ENCODE measurements at regions not wholly inside any gene's neighbourhood (a gene's known extent, or its start where the extent isn't known, plus 50 kb on each side); places are given as distances from the start of the nearest gene placed in this dataset.
"Not testable (repeated sequence)": the region's sequence is repeated elsewhere in the genome, so short reads cannot be mapped to it uniquely, and the experiment has no call there.

DNA sequence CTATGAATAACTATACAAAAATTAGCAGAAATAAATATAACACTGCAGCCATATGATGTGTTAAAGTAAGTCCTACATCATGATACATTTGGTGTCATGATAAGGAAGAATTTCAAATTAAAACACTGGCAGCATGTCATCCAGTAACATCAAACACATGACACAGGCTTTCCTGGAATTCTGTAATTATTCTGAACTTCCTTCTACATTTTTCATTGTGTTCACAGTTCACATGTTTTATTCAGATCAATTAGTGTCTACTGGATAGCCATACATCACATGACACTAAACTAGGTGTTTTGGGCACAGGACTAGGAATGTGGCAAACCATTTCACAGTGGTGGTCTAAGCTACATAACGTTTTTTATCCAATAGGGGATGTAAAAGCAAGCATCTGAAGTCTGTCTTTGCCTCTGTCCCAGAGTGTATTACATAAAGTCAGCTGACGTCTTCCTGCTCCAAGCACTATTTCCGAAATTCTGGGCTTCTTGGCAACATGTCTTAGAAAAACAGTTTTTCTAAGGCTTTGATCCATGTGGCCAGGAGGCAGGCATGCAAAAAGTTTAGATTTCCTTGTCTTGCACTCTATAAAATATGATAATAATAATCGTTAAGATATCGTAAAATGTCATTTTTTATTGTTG, 707.9 kb downstream of the CENPC start:
- no peak for DNase-seq (ENCODE audit: low spot score)

DNA sequence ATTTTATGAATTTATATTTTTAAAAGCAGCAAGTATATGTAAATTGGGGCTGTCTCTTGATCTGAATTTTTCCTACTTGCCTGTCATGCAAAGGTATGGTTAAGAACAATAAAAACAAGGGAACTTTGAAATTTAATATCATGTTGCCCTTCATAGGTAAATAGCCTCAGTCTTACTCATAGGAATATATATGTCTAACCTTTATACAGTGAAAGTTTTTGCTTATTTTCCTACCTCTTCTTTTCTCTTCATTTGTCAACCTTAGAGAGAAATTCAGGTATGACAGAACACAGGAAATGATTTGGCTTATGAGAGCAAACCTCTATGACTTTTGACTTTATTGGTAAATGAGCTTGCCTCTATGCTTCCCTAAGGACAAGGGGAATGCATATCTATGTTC, 716.0 kb downstream of the CENPC start:
- DNase-seq (ENCODE audit: low spot score) = no peak

DNA sequence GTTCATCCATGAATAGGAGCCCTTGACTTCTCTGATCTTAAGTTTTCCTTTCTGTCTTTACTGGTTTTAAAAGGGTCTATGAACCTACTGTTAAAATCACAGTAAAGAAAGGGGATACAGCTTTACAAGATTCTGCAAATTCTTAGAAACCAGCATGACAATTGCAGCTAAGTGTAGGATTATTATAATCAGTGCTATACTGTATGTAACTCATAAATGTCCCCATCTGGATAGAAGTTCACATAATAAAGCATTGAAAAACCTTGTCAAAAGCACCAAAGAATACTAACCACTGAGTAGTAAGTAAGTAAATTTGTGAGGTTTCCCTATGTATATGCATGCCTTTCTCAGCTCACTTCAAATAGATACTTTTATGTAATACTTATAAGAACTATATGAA, 724.6 kb downstream of the CENPC start:
- no peak for DNase-seq (ENCODE audit: low spot score)

DNA sequence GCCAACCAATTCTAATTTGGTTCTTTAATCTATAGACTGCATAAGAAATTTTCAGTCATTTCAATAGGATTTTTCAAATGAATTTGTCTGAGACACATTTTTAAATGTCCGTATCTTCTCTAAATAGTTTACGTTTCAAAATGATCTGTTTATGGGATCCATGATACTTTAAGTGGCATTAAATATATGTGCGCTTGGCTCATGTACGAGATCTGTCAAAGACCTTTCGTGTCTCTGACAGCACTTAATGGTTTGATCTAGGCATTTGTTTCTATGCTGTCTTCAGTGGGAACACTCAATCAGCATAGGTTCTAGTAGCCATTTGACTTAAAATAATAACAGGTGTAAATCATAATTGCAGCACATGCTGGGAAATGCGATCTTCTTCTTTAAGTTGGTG, 731.0 kb downstream of the CENPC start:
- DNase-seq (ENCODE audit: low spot score) = no peak

DNA sequence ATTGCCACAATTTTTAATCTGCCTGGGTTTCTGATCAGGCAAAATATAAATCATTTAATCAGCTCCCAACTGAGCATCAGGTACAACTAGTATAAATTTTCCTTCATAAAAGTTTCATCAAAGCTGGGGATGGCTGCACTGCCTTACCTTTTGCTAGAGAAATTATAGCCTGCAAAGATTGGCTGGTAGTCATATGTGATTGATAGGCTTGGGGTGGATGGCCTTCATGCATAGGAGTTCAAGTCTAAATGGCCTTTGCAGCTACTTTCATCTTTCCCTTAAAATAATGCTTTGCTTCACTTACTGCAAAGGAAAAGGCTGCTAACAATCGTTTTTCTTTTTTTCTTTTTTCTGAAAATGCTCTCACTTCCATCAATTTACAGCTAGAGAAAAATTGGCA, 739.7 kb downstream of the CENPC start:
- DNase-seq (ENCODE audit: low spot score) = no peak

DNA sequence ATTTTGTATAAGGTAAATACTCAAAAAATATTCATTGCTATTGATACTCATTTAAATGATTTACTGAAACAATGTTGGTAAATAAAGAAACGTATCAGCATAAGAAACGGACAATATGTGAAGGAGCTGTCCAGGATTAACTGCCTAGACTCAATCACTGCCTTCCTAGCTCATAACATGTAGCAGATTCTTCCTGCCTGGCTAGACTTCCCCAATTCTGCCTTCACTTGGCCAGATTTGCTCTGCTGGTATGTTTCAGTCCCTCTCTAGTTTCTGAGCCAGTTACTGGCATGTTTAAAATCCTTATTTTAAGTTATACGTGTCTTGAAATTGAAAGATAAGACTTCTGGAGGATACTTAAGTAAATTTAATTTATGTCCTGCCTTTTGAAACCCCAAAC, 740.3 kb downstream of the CENPC start:
- no peak for DNase-seq (ENCODE audit: low spot score)

DNA sequence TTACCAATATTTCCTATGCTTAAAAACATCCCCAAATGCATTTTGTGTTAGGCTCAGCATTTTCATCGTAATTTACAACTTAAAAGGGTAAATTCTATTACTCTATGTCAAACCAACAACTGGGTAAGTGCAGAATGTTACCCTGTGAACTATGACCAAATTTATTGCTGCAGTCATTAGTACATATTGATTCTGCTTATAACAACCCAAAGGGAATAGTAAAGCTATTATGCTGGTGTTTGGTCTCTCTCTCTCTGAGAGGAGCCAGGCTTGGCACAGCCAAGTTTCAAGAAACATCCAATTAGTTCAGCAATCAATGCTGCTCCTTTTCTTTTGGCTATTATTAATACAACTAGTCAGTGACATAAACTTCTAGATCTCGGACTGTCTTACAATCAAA, 747.7 kb downstream of the CENPC start:
- no peak for DNase-seq (ENCODE audit: low spot score)

DNA sequence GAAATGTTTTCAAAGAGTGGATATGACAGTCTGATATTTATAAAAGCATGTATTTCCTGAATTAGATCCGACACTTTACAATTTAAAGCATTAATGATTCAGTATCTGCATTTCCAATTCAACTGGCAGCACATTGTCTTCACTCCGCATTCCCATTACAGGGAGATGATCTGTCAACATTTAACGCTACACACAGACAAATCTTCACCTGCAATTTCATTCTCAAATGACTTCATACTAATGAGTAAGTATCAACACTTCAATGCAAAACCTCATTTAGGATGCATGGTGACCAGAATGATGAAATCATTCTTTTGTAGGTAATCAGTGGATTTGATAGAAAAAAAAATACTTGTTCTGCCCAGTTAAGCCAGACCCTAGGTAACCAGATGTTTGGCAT, 749.6 kb downstream of the CENPC start:
- DNase-seq (ENCODE audit: low spot score) = no peak

DNA sequence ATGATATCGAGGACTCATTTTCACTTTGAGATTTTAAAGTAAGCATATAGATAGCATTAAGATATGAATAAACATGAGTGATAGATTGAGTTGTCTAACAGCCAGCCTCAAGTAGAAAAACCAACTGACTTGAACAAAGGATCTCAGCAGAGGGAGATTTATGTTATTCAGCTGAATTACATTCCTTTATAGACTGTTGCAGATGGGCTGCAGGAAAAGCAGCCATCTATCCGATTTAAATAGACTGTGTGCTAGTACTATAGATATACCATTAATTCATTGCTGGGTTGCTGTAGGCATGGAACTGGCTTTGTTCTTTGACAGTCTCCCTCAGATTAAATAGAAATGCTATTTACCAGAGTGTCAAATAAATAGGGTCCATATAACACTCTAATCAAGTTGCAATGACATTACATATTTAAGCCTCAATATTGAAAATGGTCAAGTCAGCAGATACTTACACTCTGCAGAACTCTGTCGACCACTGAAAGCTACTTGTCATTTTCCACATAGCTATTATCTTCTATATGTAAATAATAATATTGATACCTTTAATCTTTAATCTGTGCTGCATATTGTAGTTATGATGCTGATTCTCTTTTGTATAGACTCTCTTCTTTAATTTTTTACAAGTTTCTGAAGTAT, 750.8 kb downstream of the CENPC start:
- DNase-seq (ENCODE audit: low spot score) = no peak

DNA sequence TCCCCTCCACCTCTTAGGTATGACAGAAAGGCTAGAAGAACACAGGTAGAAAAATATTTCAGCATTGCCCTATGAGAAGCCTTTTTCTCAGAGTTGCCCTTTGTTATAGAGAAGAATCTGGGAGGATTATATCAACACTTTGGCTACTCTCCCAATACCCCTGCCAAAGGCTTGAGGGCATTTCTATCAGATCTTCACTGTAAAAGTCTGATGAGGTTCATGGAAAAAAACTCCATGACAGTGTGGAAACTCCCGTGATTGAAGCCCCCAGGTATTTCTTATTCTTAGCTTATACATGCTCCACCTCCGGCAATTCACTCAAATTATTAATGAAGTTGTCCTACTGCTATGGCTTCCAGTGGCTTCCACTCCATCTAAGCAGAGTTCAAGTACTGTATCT, 753.6 kb downstream of the CENPC start:
- DNase-seq (ENCODE audit: low spot score) = no peak

DNA sequence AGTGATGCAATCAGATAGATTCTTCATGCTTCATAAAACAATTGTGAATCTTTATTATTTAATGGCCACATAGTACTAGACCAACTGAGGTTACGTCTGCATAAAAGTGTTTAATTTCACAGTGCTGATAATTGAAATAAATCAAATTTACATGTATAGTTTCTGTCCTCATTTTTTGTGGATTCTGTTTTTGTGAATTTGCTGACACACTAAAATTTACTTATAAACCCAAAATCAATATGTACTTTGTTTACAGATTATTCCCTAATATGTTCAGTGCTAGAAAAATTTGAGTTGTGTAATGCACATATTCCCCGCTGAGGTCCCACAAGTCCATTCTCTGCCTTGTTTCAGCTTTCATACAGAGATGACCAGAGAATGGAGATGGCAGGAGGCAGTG, 759.8 kb downstream of the CENPC start:
- DNase-seq (ENCODE audit: low spot score) = no peak

DNA sequence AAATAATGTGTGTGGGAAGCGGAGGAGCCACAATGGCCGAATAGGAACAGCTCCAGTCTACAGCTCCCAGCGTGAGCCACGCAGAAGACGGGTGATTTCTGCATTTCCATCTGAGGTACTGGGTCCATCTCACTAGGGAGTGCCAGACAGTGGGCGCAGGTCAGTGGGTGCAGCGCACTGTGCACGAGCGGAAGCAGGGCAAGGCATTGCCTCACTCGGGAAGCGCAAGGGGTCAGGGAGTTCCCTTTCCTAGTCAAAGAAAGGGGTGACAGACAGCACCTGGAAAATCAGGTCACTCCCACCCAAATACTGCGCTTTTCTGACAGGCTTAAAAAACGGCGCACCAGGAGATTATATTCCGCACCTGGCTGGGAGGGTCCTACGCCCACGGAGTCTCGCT, 762.6 kb downstream of the CENPC start:
- not testable (repeated sequence) for DNase-seq (ENCODE audit: low spot score)

DNA sequence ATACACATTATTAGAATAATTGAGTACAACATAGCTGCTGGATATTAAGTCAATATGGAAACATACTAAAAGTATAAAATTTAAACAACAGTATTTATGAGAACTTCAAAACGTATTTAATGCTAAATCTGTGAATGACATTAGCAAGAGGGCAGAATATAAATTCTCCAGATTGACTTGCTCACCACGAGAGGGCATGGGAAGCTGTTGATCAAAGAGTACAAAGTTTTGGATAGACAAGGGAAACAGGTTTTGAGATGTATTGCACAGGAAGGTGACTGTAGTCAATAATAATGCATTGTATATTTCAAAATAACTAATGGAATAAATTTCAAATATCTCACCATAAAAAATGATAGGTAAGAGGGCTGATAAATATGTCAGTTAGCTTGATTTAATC, 768.2 kb downstream of the CENPC start:
- DNase-seq (ENCODE audit: low spot score) = no peak

DNA sequence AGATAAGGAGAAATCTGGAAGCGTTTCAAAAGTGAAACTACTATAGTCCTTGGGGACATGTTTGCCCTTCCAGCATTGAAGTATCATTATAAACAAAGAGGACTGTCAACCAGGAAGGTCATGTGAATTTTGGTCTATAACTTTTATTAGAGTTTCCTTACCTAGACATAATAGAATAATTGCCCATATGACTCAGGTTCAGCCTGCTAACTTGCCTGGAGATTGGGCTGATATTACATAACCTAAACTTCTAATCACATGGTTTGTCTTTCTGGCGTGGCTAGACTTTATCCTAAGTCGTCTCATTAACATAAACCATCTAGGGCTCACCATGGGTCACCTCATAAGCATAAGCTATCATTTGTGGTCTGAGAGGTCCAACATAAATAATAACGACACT, 775.9 kb downstream of the CENPC start:
- no peak for DNase-seq (ENCODE audit: low spot score)

DNA sequence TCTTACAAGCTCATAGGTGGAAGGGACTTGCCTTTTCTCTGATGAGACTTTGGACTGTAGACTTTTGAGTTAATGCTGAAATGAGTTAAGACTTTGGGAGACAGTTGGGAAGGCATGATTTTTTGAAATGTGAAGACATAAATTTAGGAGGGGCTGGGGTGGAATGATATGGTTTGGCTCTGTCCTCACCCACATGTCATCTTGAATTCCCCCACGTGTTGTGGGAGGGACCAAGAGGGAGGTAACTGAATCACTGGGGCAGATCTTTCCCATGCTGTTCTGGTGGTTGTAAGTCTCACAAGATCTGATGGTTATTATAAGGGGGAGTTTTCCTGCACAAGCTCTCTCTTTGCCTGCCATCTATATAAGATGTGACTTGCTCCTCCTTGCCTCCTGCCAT, 777.9 kb downstream of the CENPC start:
- DNase-seq (ENCODE audit: low spot score) = no peak

DNA sequence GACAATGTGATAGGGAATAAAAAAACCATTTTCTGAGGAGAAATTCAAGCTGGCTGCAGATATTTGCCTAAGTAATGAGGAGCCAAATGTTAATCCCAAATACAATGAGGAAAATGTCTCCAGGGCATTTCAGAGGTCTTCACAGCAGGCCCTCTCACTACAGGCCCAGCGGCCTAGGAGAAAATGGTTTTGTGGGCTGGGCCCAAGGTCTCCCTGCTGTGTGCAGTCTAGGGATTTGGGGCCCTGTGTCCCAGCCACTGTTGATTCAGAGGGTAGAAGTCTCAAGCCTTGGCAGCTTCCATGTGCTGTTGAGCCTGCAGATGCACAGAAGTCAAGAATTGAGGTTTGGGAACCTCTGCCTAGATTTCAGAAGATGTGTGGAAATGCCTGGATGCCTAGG, 778.7 kb downstream of the CENPC start:
- no peak for DNase-seq (ENCODE audit: low spot score)

DNA sequence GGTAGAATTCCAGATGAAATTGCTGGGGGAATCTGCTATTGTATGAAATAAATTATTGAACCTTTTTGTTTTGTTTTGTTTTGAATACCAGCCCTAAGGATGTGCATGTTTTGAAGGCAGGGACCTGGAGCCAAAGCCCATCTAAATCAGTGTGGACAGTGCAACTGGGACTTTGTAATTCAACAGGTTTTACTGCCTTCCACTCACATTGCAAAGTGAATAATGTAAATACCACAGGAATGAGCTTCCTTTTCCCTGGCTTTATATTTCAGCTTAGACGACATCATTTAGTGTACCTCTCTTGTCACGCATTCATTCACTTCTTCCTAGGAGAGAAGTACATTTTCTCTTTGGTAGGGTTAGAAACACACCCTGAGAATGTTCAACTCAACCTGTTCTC, 795.0 kb downstream of the CENPC start:
- no peak for DNase-seq (ENCODE audit: low spot score)

DNA sequence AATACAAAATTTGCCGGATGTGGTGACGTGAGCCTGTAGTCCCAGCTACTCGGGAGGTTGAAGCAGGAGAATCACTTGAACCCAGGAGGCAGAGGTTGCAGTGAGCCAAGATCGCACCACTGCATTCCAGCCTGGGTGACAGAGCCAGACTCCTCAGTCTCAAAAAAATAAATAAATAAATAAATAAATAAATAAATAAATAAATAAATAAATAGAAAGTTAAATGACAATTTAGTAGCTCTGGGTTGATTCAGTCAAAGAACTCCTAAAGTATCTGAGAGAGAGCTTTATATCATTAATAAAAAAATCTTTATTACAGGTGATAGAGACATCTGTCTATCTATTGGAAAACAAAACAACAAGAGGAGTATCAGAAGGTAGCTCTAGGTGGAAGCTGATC, 798.4 kb downstream of the CENPC start:
- DNase-seq (ENCODE audit: low spot score) = not testable (repeated sequence)

DNA sequence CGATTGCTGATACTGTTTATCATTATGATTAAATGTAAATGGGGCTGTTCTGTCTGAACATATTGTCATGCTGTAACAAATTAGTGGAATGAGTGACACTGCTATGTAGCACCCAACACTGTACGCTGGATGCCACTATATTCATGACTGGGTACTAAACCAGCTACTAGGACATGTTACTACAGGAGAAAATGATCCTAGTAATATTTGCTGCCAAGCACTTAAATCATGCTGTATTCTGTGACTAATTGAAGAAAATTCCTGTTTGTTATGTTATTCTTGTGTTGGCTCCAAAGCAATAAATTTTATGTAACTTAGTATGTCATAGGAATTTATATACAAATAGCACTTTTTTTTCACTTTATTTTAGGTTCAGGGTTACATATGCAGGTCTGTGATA, 804.2 kb downstream of the CENPC start:
- DNase-seq (ENCODE audit: low spot score) = no peak

DNA sequence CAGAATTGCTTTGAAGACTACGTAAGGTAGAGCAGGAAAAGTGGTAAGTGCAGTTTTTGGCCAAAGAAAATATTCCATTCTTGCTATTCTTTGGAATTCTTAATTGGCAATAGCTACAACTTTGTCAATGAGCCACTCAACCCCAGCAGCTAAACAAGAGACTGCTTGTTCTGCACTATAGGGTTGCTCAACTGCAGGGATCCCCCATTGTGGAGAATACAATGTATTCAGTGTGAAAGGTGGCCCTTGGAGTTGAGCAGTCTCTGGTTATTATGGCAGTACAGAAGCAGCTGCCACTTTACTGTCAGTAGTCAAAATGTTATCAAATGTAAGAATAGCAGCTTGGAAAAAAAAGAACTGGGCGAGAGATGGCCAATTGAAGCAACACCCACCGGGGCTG, 808.7 kb downstream of the CENPC start:
- no peak for DNase-seq (ENCODE audit: low spot score)

DNA sequence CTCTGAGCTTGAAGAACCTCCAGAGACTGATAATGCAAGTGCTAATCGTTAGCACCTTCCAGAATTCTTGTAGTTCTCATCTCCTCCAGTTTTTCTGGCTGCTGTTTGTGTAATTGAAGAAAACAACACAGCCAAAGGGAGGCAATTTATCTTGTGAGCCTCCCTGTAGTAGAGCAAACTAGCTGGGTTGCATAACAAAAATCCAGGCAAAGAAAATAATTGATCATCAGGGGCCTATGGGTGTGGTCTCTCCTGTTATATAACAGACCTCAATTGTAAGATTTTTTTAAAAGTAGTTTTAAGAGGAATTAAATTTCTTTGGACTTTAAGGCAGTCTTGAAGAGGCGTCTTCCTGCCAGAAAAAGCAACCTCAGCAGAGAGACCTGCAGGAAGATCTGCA, 817.0 kb downstream of the CENPC start:
- DNase-seq (ENCODE audit: low spot score) = no peak

DNA sequence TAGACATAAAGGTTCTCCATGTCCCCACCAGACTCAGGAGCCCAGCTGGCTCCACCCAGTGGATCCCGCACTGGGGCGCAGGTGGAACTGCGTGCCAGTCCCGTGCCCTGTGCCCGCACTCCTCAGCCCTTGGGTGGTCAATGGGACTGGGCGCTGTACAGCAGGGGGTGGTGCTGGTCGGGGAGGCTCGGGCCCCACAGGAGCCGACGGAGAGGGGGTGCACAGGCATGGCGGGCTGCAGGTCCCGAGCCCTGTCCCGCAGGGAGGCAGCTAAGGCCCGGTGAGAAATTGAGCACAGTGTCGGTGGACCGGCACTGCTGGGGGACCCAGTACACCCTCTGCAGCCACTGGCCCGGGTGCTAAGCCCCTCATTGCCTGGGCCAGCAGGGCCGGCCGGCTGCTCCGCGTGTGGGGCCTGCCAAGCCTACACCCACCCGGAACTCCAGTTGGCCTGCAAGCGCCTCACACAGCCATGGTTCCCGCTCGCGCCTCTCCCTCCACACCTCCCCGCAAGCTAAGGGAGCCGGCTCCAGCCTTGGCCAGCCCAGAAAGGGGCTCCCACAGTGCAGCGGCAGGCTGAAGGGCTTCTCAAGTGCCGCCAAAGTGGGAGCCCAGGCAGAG, 832.9 kb downstream of the CENPC start:
- DNase-seq (ENCODE audit: low spot score) = not testable (repeated sequence)

DNA sequence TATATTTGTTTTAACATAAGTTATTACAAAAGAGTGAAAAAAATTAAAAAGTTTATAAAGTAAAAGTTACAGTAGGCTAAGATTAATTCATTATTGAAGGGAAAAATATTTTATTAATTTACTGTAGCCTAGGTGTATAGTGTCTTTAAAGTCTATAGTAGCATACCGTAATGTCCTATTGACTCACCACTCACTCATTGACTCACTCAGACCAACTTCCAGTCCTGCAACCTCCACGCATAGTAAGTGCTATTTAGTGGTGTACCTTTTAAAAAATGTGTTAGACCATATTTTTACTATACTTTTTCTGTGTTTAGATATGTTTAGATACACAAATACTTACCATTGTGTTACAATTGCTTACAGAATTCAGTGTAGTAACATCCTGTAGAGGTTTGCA, 841.1 kb downstream of the CENPC start:
- DNase-seq (ENCODE audit: low spot score) = no peak

DNA sequence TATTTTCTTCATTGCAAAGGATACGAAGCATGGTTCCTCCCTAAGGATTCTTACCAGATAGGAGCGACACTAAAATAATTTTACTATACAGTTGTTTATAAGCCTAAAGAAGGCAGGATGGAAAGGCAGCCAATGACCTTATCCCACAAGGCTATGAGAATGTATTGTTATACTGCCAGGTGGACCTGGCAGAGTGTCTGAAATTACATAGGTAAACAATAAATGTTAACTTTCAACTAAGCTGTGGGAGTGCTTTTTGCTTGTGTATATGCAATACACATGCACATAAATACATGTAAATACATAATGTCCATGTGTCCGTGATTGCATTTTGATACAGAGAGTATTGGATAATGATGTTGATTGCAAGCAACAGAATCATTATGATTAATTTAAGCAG, 850.6 kb downstream of the CENPC start:
- no peak for DNase-seq (ENCODE audit: low spot score)

All from GM03348 (cell line).